ENCODE measurements at regions not wholly inside any gene's neighbourhood (a gene's known extent, or its start where the extent isn't known, plus 50 kb on each side); places are given as distances from the start of the nearest gene placed in this dataset.

- peak; percentile 7 for DNase-seq (ENCODE audit: low read depth)
These were observed 102.7 kb upstream of the AGBL1 start for GRCh38 chr15:85976986-85977385.

GRCh38 chr15:85977586-85977985, 102.1 kb upstream of the AGBL1 start:
- no peak for DNase-seq (ENCODE audit: low read depth)

GRCh38 chr15:85979929-85980328, 99.7 kb upstream of the AGBL1 start:
- DNase-seq (ENCODE audit: low read depth), result no peak

GRCh38 chr15:85980946-85981345, 98.7 kb upstream of the AGBL1 start:
- no peak for DNase-seq (ENCODE audit: low read depth)

- DNase-seq (ENCODE audit: low read depth), result no peak
These were observed 95.4 kb upstream of the AGBL1 start for GRCh38 chr15:85984241-85984640.

GRCh38 chr15:85986116-85986515, 93.6 kb upstream of the AGBL1 start:
- DNase-seq (ENCODE audit: low read depth), result no peak

GRCh38 chr15:85986741-85987140, 92.9 kb upstream of the AGBL1 start:
- no peak for DNase-seq (ENCODE audit: low read depth)

GRCh38 chr15:85988741-85989140, 90.9 kb upstream of the AGBL1 start:
- DNase-seq (ENCODE audit: low read depth), result no peak

- no peak for DNase-seq (ENCODE audit: low read depth)
These were observed 87.4 kb upstream of the AGBL1 start for GRCh38 chr15:85992224-85992623.

- DNase-seq (ENCODE audit: low read depth), result no peak
These were observed 86.6 kb upstream of the AGBL1 start for GRCh38 chr15:85993116-85993515.

GRCh38 chr15:85997618-85998017, 82.1 kb upstream of the AGBL1 start:
- no peak for DNase-seq (ENCODE audit: low read depth)

- no peak for DNase-seq (ENCODE audit: low read depth)
These were observed 80.0 kb upstream of the AGBL1 start for GRCh38 chr15:85999658-86000057.

- DNase-seq (ENCODE audit: low read depth), result no peak
These were observed 78.5 kb upstream of the AGBL1 start for GRCh38 chr15:86001200-86001599.

GRCh38 chr15:86002444-86002843, 77.2 kb upstream of the AGBL1 start:
- DNase-seq (ENCODE audit: low read depth), result no peak

GRCh38 chr15:86004061-86004460, 75.6 kb upstream of the AGBL1 start:
- DNase-seq (ENCODE audit: low read depth), result no peak

GRCh38 chr15:86006546-86006945, 73.1 kb upstream of the AGBL1 start:
- no peak for DNase-seq (ENCODE audit: low read depth)

- no peak for DNase-seq (ENCODE audit: low read depth)
These were observed 69.9 kb upstream of the AGBL1 start for GRCh38 chr15:86009727-86010126.

- no peak for DNase-seq (ENCODE audit: low read depth)
These were observed 69.3 kb upstream of the AGBL1 start for GRCh38 chr15:86010398-86010797.

- DNase-seq (ENCODE audit: low read depth), result no peak
These were observed 68.8 kb upstream of the AGBL1 start for GRCh38 chr15:86010891-86011290.

- no peak for DNase-seq (ENCODE audit: low read depth)
These were observed 65.7 kb upstream of the AGBL1 start for GRCh38 chr15:86014016-86014415.

- DNase-seq (ENCODE audit: low read depth), result no peak
These were observed 62.9 kb upstream of the AGBL1 start for GRCh38 chr15:86016750-86017149.

GRCh38 chr15:86018679-86019078, 61.0 kb upstream of the AGBL1 start:
- DNase-seq (ENCODE audit: low read depth), result no peak

- peak; percentile 3 for DNase-seq (ENCODE audit: low read depth)
These were observed 58.1 kb upstream of the AGBL1 start for GRCh38 chr15:86021281-86022264.

GRCh38 chr15:86028961-86029360, 50.7 kb upstream of the AGBL1 start:
- DNase-seq (ENCODE audit: low read depth), result no peak

Measured in EH (cell line).